HG02642 (cell line): ENCODE measurements at regions not wholly inside any gene's neighbourhood (a gene's known extent, or its start where the extent isn't known, plus 50 kb on each side); places are given as distances from the start of the nearest gene placed in this dataset.

Experiments used
- ATAC-seq: cut with Tn5 transposase; IDR thresholded peaks from one replicate; pipeline ENCODE4 v1.9.1; 2021; ENCODE audit warnings: mild to moderate bottlenecking; ENCODE audit not compliant: unreplicated experiment, poor library complexity

DNA sequence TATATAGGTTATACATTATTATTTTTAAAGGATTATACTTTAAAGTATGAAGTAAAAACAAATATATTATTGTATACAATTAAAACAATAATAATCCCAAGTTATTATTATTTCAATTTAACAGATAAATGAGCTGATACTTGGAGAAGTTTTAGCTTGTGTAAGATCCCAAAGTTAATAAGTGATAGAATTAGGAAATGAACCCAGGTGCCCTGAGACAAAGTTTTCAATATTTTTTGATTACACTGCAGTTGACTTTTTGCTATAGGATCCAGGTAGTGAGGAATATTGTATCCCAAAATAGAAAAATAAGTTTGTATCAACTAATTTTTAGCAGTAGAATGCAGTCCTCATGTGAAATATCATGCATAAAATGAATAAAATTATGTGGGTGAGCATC lies 543.2 kb upstream of the ZNF608 start:
- ATAC-seq = no peak

DNA sequence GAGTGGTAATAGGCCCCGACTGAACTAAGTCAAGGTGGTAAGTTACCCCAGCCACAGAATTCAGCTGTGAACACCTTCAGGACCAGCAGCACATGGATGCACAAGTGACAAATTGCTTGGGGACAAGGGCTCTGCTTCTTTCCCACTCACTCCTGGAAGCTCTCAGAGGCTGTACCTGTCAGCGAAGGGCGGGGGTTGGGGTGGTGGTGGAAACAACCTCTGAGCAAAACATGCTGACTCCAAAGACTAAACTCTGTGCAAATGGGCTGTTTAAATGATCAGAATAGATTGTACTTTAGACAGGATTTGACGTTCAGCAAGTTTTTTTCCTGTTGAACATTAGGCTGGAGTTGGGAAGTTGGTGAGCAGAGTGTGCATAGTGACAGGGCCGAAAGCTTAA lies 544.5 kb upstream of the ZNF608 start:
- ATAC-seq = no peak

DNA sequence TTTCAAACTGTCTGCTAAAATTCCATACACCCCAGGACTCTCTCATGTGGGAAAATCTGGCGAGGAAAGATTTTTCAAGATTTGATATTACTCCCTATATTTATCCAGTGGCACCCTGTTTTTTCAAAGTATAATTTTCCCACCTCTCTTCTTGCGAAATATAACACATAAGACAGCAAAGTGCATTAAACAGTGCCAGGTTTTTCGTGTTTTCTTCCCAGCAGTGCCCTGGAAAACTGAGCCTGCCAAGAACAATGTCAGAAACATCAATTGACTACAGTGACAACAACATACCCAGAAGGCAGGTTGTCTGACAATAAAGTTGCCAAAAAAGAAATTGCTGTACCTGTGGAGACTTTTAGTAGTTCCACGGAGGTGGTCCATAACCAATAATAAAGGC lies 545.0 kb upstream of the ZNF608 start:
- ATAC-seq = no peak

DNA sequence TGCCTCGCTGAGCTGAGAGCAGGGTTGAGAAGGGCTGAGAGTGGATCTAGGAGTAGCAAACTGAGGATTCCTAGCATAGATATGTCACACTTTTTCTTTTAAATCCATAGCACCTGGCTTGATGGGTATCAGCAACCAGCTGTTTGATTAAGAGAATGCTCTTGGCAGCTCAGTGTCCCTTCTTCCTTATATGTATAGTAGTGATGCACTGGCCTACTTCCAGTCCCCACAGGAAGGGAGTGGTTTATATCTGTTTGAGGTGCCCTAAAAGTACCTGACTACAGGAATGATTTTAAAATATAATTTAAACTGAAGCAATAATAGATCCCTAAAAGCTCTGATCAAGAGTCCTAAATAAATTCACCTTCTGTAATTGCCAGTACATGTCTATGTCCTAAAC lies 546.8 kb upstream of the ZNF608 start:
- ATAC-seq = no peak

DNA sequence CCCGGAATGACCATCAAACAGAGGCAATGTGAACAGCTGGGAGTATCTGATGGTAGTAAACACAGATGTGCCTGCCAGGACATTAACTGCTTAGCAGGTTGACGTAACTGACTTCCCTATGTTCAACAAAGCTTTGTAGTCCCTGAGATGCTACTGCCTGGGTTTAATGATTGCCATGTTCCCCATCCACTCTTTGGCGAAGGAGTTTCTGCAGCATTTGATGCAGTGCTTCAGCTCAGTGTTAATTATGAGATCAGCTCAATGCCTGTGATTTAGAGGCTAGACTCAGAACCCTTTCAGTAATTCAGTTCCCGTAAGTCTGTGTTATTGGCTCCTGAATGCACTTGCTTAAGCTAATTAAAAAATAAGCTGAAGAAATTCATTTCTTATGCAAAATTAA lies 547.3 kb upstream of the ZNF608 start:
- ATAC-seq = no peak

DNA sequence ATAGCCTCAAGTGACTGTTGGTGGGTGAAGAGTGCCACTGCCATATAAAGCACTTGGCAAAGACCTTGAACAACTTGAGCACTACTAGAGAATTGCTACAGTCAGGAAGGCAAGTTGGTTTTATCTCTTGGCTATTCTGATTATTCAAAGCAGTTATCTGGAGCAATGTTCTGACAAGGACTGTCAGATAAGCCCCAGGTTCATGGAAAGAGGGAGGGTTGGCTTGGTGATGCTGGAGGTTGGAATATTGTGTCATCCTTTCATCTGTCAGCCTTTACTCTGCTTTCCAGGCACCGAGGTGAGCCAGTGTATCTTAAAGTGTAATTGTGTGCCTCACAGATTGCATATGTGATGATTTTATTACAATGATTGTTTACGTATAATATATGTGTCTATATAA lies 548.4 kb upstream of the ZNF608 start:
- no peak for ATAC-seq

DNA sequence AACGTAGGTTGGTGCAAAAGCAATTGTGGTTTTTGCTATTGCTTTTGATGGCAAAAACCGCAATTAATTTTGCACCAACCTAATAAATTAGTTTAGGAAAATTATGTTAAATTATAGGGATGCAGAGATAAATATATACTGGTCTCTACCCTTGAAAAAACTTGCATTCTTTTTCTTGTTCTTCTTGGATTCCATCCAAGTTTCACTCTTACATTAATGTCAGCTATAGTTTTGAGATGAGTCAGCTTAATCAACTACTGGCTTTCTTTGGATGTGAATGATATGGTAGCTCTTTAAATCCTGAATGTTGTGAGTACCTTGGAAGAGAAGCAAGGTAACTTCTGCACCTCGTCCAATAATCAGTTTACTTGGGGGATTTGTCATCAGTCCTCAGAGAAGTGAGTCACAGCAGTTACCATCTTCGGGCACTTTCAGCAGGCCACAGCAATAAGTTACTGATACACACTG lies 549.0 kb upstream of the ZNF608 start:
- no peak for ATAC-seq

DNA sequence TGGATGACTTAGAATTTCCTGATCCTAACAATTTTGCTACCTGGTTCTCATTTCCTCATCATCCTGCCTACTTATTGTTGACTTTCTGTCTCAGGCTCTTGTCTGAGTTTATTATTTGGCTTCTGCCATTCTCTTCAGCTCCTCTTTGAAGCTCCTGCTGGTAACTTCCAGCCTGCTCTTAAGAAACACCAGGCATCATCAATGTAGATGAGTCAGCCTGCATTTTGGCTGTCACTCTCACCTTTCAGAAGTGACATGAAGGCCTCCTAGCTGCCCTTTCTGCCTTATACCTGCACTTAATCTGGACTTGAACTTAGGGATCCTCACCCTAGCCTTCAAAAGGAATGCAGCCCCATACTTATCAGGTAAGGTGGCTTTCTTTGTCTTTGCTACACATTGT lies 551.8 kb upstream of the ZNF608 start:
- ATAC-seq = no peak

DNA sequence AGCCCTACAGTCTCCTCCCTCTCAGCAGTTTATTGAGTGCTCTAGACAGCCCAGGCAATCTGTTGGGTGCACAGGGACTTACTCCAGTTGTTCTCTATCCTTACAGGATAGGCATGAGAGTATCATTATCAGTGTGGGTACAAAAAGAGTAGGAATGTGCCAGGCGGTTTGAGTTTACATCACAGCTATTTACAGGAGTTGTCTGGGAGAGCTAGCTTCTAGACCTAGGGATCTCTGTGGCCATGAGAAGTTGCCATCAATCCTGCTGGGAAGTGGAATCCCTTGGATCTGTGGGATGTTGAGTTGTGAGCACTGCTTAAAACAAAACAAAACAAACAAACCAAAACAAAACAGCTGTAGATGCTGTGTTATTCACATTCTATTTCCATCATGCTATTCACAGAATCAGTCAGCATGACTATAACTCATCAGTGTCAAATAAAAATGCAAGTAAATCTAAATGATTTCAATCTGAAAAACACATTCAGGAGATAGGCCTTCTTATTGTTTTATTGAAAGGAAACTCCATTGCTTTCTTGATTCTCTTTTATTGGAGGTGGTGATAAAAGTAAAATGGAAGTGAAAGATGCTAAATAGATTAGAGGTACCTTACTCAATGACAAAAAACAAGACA lies 552.4 kb upstream of the ZNF608 start:
- ATAC-seq = no peak

DNA sequence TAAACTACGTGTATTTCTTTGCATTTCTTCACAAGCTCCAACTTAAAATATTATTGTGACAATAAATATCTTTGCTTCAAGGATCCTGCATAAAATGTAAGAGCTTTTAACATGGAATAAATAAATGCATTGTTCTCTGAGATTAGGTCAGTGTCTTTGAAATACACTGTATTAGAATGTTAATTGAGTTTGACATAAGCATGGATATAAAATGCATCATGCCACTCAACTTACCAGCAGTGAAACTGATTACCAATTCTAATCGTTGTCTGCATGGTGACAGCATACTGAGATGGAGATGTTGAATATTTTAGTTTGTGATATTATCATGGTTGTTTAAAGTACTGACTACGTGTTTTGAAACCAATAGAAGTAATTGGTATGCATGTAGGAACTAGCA lies 555.3 kb upstream of the ZNF608 start:
- no peak for ATAC-seq

DNA sequence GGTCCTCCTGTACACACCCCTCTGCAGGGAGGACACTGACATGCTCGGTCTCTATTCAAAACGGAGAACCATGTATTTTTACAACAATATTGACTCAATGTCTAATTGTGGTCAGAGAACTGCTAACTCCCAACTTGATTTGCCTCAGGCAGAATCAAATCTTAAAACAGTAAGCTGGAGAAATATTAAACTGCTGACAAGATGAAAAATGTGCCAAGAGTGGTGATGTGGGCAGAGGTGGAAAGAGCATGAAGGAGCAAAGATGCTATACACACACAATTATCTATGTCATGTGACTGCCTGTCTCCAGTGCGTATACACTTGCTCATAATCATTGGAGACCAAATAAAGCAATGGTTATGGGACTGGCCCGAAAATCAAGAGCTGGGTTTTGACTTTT lies 556.1 kb upstream of the ZNF608 start:
- ATAC-seq = no peak

DNA sequence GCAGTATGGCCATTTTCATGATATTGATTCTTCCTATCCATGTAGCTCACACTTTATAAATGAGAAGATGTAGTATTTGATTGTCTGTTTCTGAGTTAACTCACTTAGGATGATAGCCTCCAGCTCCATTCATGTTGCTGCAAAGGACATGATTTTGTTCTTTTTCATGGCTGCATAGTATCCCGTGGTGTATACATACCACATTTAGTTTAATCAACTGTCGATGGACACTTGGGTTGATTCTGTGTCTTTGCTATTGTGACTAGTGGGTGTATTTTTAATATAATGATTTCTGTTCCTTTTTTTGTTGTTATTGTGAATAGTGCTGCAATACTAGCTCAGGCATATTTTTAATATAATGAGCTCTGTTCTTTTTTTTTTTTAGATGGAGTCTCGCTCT lies 560.3 kb upstream of the ZNF608 start:
- ATAC-seq = no peak

DNA sequence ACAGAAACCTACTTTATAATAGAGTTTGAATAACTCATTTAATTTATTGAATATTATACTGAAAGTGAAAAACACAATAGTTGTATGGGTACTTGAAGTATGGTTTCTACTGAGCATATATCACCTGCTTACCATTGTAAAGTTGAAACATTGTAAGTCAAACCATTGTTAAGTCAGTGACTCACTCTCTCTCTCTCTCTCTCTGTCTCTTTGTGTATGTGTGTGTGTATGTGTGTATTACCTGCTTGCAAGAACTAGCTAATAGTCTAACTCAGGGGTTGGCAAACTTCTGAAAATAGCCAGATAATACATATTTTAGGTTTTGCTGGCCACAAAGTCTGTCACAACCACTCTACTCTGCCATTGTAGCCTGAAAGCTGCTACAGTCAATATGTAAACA lies 564.3 kb upstream of the ZNF608 start:
- ATAC-seq = no peak

DNA sequence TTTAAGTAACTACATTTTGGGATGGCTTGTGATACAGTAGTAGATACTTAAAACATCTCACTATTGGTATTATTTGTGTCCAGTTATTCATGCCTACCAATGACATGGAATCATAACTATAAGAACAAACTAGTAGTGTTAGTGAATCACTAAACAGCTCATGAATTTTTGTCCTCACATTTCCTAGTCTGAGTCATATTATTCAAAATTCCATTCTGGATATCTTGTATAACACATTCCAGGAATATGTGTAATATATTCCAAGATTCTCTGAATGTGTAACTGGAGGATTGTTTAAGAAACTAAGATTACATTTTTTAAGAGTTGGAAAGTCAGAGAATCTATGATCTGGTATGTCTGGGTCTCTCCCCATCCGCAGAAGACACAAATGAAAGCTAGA lies 565.3 kb upstream of the ZNF608 start:
- ATAC-seq = no peak

DNA sequence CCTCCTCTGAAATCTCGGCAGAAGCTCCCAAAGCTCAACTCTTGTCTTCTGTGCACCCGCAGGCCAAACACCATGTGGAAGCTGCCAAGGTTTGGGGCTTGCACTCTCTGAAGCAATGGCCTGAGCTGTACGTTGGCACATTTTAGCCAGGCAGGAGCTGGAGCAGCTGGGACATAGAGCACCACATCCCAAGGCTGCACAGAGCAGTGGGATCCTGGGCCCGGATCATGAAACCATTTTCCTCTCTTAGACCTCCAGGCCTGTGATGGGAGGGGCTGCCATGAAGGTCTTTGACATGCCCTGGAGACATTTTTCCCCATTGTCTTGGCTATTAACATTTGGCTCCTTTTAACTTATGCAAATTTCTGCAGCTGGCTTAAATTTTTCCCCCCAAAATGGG lies 567.1 kb upstream of the ZNF608 start:
- no peak for ATAC-seq

DNA sequence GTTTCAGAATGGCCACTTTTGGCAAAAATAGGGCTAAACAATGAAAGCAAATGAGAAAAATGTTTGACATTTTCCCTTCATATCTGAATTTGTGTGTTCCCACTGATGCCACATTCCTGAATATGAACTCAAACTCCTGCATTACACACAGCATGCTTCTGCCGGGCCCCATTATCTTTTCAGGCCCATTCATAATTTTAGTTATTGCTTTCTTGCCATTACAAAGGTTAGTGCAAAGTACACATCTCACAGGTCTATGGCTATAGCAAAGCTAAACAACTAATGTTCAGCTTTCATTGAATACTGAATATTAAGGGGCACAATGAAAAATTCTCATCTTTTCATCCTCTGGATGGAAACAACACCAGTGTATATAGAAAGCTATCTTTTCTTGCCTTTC lies 568.9 kb upstream of the ZNF608 start:
- no peak for ATAC-seq

DNA sequence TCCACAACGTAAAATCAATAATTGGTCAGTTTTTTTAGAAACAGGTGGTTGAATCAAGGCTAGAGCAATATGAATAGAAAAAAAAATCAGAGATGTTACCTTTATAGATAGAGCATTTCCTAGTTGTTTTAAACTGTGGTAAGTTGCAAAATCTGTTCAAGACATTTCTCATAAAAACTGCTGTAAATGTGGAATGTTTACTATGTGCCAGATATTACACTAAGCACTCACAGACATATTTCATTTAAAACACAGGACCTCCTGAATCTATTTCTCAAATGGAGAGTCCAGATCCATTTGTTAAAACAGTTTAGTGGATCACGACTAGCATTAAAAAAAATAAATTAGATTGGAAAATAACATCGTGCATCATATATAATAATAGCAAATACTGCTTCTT lies 570.0 kb upstream of the ZNF608 start:
- ATAC-seq = no peak

DNA sequence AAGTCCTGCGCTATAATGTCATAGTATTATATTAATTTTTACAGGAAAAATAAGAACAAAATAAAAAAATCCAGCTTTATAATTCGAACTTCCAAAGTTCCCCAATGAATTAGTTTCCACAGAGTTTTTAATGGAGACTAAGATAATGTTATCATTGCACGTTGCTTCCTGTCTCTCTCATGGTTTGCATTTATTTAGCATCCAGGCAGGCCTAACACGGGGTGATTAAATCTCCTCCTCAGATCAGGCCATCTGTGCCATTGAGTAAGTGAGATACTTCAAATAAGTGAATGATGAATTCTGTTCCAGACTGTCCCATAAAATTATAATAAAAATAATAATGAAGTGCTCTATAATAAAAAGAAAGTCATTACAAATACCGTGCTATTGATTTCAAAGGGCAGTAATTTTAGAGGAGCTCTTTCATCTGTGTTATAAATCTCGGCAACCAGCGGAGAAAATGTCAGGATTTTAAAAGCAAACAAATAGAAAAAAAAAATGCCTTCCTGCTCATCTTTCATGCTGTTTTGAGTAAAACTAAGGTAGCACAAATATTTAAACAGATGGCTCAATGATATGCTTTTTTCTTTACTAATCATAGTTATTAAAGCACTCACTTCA lies 570.6 kb upstream of the ZNF608 start:
- ATAC-seq = no peak

DNA sequence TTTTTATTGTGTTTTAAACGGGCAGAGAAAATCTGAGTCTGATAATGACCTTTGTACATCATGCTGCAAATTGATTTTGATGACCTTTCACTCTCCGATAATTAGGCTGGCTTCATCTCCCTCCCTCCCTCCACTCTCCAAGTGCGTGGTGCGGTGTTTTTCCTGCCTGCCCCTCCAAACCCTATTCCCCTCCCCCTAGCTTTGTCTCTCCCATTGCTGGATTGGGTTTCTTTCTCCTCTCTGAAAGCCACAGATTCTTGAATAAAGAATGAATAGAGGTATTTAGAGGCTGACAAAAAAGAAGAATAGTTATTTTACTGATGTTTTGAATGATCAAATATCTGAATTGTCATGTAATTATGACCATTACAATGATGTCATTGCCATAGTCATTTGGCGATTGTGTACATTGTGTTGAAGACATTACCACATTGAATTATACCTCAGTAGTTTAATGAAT lies 571.1 kb upstream of the ZNF608 start:
- no peak for ATAC-seq

DNA sequence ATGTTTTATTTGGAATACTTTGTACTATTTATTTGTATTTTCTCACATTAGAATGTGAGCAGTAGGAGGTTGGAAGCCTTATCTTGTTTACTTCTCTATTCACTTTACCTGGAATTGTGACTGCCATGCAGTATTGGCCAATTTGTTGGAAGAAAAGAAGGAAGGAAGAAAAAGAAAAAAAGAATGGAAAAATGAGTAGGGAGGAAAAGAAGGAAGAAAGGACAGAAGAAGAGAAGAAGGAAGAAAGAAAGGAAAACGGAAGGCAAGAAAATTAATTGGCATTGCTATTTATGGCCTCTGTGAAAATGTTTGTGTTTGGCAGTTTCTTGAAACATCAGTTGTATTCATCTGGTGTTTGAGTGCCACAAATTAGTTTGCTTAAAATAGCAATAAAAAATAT lies 575.2 kb upstream of the ZNF608 start:
- ATAC-seq = no peak

DNA sequence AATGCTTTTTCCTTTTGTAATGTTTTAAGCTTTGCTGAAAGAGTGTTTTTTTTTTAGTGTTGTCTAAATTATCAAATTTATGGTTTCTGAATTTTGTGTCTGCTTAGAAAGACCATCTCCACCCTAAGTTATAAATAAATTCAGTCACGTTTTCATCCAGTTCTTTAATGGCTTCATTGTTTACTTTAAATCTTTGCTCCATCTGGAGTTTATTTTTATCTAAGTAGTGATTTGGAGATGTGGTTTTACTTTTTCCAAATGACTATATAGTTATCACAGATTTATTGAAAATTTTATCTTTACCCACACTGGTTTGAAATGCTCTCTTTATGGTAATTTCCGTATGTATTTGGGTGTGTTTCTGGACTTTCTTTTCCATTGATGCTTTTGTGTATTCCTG lies 577.2 kb upstream of the ZNF608 start:
- no peak for ATAC-seq

DNA sequence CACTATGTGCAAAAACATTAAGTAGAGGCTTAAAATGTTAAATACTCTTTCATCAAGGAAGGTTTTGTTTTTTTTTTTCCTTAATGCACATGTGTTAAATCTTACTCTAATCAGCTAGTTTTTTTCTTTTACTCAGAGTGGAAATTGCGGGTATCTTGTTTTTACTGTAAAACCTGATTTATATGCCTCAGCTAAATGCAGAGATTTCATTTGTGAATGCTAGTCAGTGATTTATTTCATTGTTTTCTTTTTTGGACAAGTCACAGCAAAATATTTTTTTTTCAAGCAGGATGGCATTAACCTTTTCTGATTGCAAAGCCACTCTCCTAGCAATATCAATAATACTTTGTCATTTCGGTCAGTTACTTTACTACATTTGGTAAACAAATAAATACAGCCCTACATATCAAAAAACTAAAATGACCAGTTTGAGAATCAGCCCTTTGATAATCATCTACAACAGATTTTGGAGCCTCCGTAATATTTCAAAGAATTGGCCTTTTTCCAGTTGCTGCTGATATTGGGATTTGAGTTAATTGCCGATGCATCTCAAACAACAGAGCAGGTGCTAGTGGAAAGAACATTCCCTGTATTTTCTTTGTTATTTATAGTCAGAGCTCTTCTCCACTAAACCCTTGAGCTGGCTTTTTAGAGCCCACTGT lies 579.2 kb upstream of the ZNF608 start:
- ATAC-seq = no peak
